SH-SY5Y (cell line): ENCODE measurements at regions not wholly inside any gene's neighbourhood (a gene's known extent, or its start where the extent isn't known, plus 50 kb on each side); places are given as distances from the start of the nearest gene placed in this dataset.

Source experiments
- GATA2 ChIP-seq: IDR thresholded peaks from 2 replicates; pipeline ENCODE4 v1.6.1; 2011; ENCODE audit warnings: mild to moderate bottlenecking, low read depth, low read length
- GATA3 ChIP-seq: IDR thresholded peaks from 2 replicates; pipeline ENCODE4 v1.6.1; 2011; ENCODE audit warnings: low read depth, mild to moderate bottlenecking, low read length, moderate library complexity

GRCh38 chr21:19713313-19713712 lies 1284.9 kb upstream of the NCAM2 start:
- TF ChIP-seq GATA2 (no peak), GATA3 (no peak)
